Smooth muscle cell (in vitro differentiated cells): ENCODE measurements at regions not wholly inside any gene's neighbourhood (a gene's known extent, or its start where the extent isn't known, plus 50 kb on each side); places are given as distances from the start of the nearest gene placed in this dataset.

Experiments used
- DNase-seq: peaks from one replicate; lab custom pipeline; 2025; ENCODE audit not compliant: unreplicated experiment; lab: John Stamatoyannopoulos, UW
- H2AFZ ChIP-seq: fragments of 200-600 bp; sonication (generic); 2 replicates; pipeline ENCODE4 v1.6.0; 2016; ENCODE audit warnings: antibody characterized with exemption, low read depth, mild to moderate bottlenecking
- H3F3A ChIP-seq: fragments of 200-600 bp; sonication (generic); 2 replicates; pipeline ENCODE4 v1.6.0; 2017; ENCODE audit warnings: antibody characterized with exemption, low read depth
- H3K27ac ChIP-seq: fragments of 200-600 bp; sonication (generic); 2 replicates; pipeline ENCODE4 v1.5.1; 2016; ENCODE audit warnings: low read depth, mild to moderate bottlenecking
- H3K27me3 ChIP-seq: fragments of 200-600 bp; sonication (generic); 2 replicates; pipeline ENCODE4 v1.6.1; 2016; ENCODE audit warnings: low read depth, mild to moderate bottlenecking
- H3K36me3 ChIP-seq: fragments of 200-600 bp; sonication (generic); 2 replicates; pipeline ENCODE4 v1.5.1; 2016; ENCODE audit warnings: low read depth
- H3K4me1 ChIP-seq: fragments of 200-600 bp; sonication (generic); 2 replicates; pipeline ENCODE4 v1.5.1; 2016; ENCODE audit warnings: low read depth
- H3K4me2 ChIP-seq: fragments of 200-600 bp; sonication (generic); 2 replicates; pipeline ENCODE4 v1.6.0; 2016; ENCODE audit warnings: mild to moderate bottlenecking
- H3K4me3 ChIP-seq: fragments of 200-600 bp; sonication (generic); 2 replicates; pipeline ENCODE4 v1.5.1; 2016; ENCODE audit warnings: mild to moderate bottlenecking
- H3K79me2 ChIP-seq: fragments of 200-600 bp; sonication (generic); 2 replicates; pipeline ENCODE4 v1.6.0; 2016; ENCODE audit warnings: low read depth, mild to moderate bottlenecking
- H3K9ac ChIP-seq: fragments of 200-600 bp; sonication (generic); 2 replicates; pipeline ENCODE4 v1.6.0; 2016; ENCODE audit warnings: low read depth
- H3K9me3 ChIP-seq: fragments of 200-600 bp; sonication (generic); replicated peaks from 2 replicates; pipeline ENCODE4 v1.5.1; 2016; ENCODE audit warnings: low read depth
- H4K20me1 ChIP-seq: fragments of 200-600 bp; sonication (generic); 2 replicates; pipeline ENCODE4 v1.6.0; 2016; ENCODE audit warnings: low read depth
- CTCF ChIP-seq: fragments of 200-600 bp; sonication (generic); IDR thresholded peaks from 2 replicates; pipeline ENCODE4 v1.5.1; 2017; ENCODE audit warnings: borderline replicate concordance, mild to moderate bottlenecking, antibody characterized with exemption; ENCODE audit not compliant: insufficient read depth, poor library complexity, severe bottlenecking
- WGBS: methylation state at CpG from one replicate; pipeline ENCODE4 v1.1.7; 2016; ENCODE audit warnings: low lambda C conversion rate; 5-methylcytosine and 5-hydroxymethylcytosine counted together

GRCh38 chr2:126990605-126991532, 92.2 kb downstream of the TEX51 start:
- H4K20me1 ChIP-seq: no peaks in the 10 kb centered on the region
- H3F3A ChIP-seq: no peaks in the 10 kb centered on the region
- no peak for DNase-seq
- no peaks in the 10 kb centered on the region for H3K9me3 ChIP-seq
- H3K27ac ChIP-seq: no peak overlapping the region
- no peaks in the 10 kb centered on the region for H3K79me2 ChIP-seq
- 78% methylated on average over 12 of the region's 12 CpGs for WGBS
- H3K4me1 ChIP-seq: no peaks in the 10 kb centered on the region
- H3K4me2 ChIP-seq: no peak overlapping the region
- H2AFZ ChIP-seq: no peak overlapping the region
- no peak for TF ChIP-seq CTCF
- no peak overlapping the region for H3K4me3 ChIP-seq
- no peaks in the 10 kb centered on the region for H3K36me3 ChIP-seq
- no peak overlapping the region for H3K9ac ChIP-seq
- H3K27me3 ChIP-seq: no peaks in the 10 kb centered on the region

DNA sequence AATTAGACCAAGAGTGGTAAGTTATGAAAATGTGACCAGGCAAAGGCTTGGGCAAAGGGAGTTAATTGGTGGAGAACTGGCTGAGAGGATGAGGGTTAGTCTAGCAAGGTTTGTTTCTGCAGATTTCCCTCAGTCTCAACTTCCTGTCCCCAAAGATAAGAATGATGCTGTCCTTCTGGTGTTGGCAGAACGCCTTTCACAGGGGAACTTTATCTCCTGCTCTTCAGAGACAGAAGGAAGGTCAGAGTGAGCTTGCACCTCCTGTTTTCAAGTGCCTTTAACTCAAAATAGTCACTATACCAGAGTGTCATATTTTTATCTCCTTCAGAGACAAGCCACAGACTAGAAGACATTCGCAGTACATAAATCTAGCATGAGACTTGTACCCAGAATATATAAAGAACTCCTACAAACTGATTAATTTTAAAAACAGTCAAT, 95.7 kb downstream of the TEX51 start:
- H3K4me3 ChIP-seq: no peak overlapping the region
- 63% methylated on average over 2 of the region's 2 CpGs for WGBS
- H2AFZ ChIP-seq: no peak overlapping the region

DNA sequence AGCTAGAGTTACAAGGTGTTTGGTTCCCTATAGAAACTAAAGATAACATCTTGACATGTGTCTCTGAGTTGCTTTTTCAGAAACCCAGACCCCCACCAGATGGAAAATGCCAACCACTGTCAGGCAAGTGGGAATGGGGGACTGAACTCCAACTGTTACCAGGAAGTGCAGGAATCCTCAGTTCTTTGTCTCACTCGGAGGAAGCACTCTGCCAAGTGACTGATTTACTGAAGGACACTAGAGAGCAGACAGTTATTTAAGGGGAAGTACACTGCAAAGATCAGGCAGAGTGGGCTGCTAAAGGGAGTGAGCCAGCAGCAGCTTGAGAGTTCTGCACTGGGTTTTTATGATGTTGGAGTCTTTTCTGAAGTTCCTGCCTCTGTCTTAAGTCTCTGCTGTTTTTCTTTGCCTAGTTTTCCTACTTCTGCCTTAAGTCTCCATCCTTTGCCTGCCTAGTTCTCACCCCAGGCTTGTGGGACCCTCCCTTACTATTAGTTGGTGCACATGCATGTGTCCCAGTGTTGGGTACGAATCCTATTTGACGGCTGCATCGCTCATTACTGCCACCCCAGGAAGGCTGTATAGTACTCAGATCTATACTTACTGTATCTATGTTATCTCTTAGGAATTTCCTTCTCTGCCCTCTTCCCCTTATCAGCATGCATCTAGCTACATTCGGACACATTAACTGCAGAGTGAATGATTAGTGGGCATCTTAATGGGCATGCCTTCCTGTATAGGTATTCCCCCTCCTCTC, 97.1 kb downstream of the TEX51 start:
- DNase-seq: no peak
- WGBS: 50% methylated on average over 5 of the region's 5 CpGs
- no peak overlapping the region for H3K4me2 ChIP-seq

More for the DNA sequence above, 95.7 kb downstream of the TEX51 start:
- no peaks in the 10 kb centered on the region for H3K4me1 ChIP-seq
- no peaks in the 10 kb centered on the region for H3K36me3 ChIP-seq
- DNase-seq: no peak
- H3K9ac ChIP-seq: no peak overlapping the region
- H3K4me2 ChIP-seq: no peak overlapping the region
- no peak overlapping the region for H3K27ac ChIP-seq
- H3F3A ChIP-seq: no peaks in the 10 kb centered on the region
- TF ChIP-seq CTCF: no peak
- H3K9me3 ChIP-seq: no peaks in the 10 kb centered on the region
- H3K79me2 ChIP-seq: no peaks in the 10 kb centered on the region
- no peaks in the 10 kb centered on the region for H4K20me1 ChIP-seq
- H3K27me3 ChIP-seq: no peaks in the 10 kb centered on the region

More for the DNA sequence above, 97.1 kb downstream of the TEX51 start:
- Histone ChIP-seq H3K9ac (no peak overlapping the region), H3K27me3 (no peaks in the 10 kb centered on the region), H3K36me3 (no peaks in the 10 kb centered on the region), H3K27ac (no peak overlapping the region), H3K79me2 (no peaks in the 10 kb centered on the region), H4K20me1 (no peaks in the 10 kb centered on the region), H3K4me1 (no peaks in the 10 kb centered on the region), H3K9me3 (no peaks in the 10 kb centered on the region), H3F3A (no peaks in the 10 kb centered on the region), H2AFZ (no peak overlapping the region), H3K4me3 (no peak overlapping the region)
- no peak for TF ChIP-seq CTCF
